ENCODE measurements at regions not wholly inside any gene's neighbourhood (a gene's known extent, or its start where the extent isn't known, plus 50 kb on each side); places are given as distances from the start of the nearest gene placed in this dataset.

GRCh38 chr4:178671766-178672165 lies 1229.5 kb upstream of the AGA start:
- no peak for TF ChIP-seq CTCF (IDR thresholded peaks at IDR 0.05; ENCODE audit: low read length)
- TF ChIP-seq EZH2phosphoT487 (IDR thresholded peaks at IDR 0.05; ENCODE audit: low read length): no peak
- no peak for TF ChIP-seq EZH2 (optimal IDR thresholded peaks at IDR 0.05; ENCODE audit: low read depth, low read length)

Data from MM.1S (cell line).